ENCODE measurements at regions not wholly inside any gene's neighbourhood (a gene's known extent, or its start where the extent isn't known, plus 50 kb on each side); places are given as distances from the start of the nearest gene placed in this dataset.

GRCh38 chr5:3794611-3795010 lies 199.0 kb downstream of the IRX1 start:
- TF ChIP-seq POLR2A (IDR thresholded peaks at IDR 0.05) (no peak), CTCF (IDR thresholded peaks at IDR 0.05) (no peak), POLR2AphosphoS5 (IDR thresholded peaks at IDR 0.05) (no peak)

Data from prostate gland (tissue), 2 donors.